CD4-positive, alpha-beta memory T cell (primary cell): ENCODE measurements at regions not wholly inside any gene's neighbourhood (a gene's known extent, or its start where the extent isn't known, plus 50 kb on each side); places are given as distances from the start of the nearest gene placed in this dataset.

Source experiments
- CTCF ChIA-PET: fragments of 350-600 bp; sonication (Branson Sonifier 250); formaldehyde crosslinking; loops from one replicate; lab custom pipeline; 2021; ENCODE audit warnings: inconsistent platforms; ENCODE audit not compliant: partially characterized antibody; lab: Charles Lee
- POLR2A ChIA-PET: fragments of 350-600 bp; sonication (Branson Sonifier 250); formaldehyde crosslinking; loops from one replicate; lab custom pipeline; 2021; ENCODE audit not compliant: partially characterized antibody; lab: Charles Lee
- DNase-seq, 5 donors: peaks; one replicate each; pipeline versions ENCODE4 v3.0.0 to v3.0.0-alpha.2; 2020 to 2022; ENCODE audit warnings: mixed read lengths in 1 of 5
- H3K27ac ChIP-seq: one replicate; pipeline ENCODE4 v1.7.0; 2013; ENCODE audit warnings: low read depth, low read length
- H3K27me3 ChIP-seq: 2 replicates; pipeline ENCODE4 v1.7.0; 2013; ENCODE audit warnings: mild to moderate bottlenecking, low read length, moderate library complexity; ENCODE audit not compliant: insufficient read depth
- H3K36me3 ChIP-seq: 2 replicates; pipeline ENCODE4 v1.7.0; 2013; ENCODE audit warnings: mild to moderate bottlenecking, low read length, moderate library complexity; ENCODE audit not compliant: insufficient read depth
- H3K4me1 ChIP-seq: 2 replicates; pipeline ENCODE4 v1.7.0; 2013; ENCODE audit warnings: mild to moderate bottlenecking, low read length, moderate library complexity; ENCODE audit not compliant: insufficient read depth
- H3K4me3 ChIP-seq, 2 donors: one replicate each; pipeline ENCODE4 v1.7.0; 2013; ENCODE audit warnings: low read length in 2 of 2, mild to moderate bottlenecking in 1 of 2
- H3K9me3 ChIP-seq, 2 donors: one replicate each; pipeline ENCODE4 v1.7.0; 2013; ENCODE audit warnings: low read length in 2 of 2, control low read depth in 1 of 2; ENCODE audit not compliant: control insufficient read depth in 1 of 2
- H3K27ac Mint-ChIP-seq, 7 donors: one replicate each; pipeline ENCODE4 v1.8.0; 2020 to 2021; ENCODE audit warnings: mixed read lengths in 7 of 7, mild to moderate bottlenecking in 6 of 7, inconsistent platforms in 3 of 7, moderate library complexity in 3 of 7
- H3K27me3 Mint-ChIP-seq, 2 donors: one replicate each; pipeline ENCODE4 v1.8.0; 2020 to 2021; ENCODE audit warnings: mixed read lengths in 2 of 2
- H3K36me3 Mint-ChIP-seq, 2 donors: one replicate each; pipeline ENCODE4 v1.8.0; 2020 to 2021; ENCODE audit warnings: mixed read lengths in 2 of 2, inconsistent platforms in 1 of 2, mild to moderate bottlenecking in 1 of 2
- H3K4me1 Mint-ChIP-seq, 4 donors: one replicate each; pipeline ENCODE4 v1.8.0; 2020 to 2021; ENCODE audit warnings: mixed read lengths in 4 of 4, mild to moderate bottlenecking in 1 of 4
- H3K4me3 Mint-ChIP-seq, 8 donors: one replicate each; pipeline ENCODE4 v1.8.0; 2020 to 2021; ENCODE audit warnings: mixed read lengths in 8 of 8, mild to moderate bottlenecking in 7 of 8, moderate library complexity in 6 of 8, inconsistent platforms in 3 of 8
- H3K9me3 Mint-ChIP-seq, 8 donors: one replicate each; pipeline ENCODE4 v1.8.0; 2020 to 2021; ENCODE audit warnings: mixed read lengths in 8 of 8, mild to moderate bottlenecking in 5 of 8, inconsistent platforms in 3 of 8, moderate library complexity in 1 of 8
- intact Hi-C: fragments of 100-400 bp; cut with micrococcal nuclease; formaldehyde crosslinking; loops from one replicate; pipeline ENCODE4 v1.15.1; 2023

- ChIA-PET POLR2A (no interaction called here), CTCF (no interaction called here)
- intact Hi-C loops: no loop called here
- Mint-ChIP-seq H3K4me3 (no peak overlapping the region), H3K4me1 (no peaks in the 10 kb centered on the region), H3K9me3 (peaks cover 0 to 20% (median 9%) of the 10 kb centered on the region in 8 donors), H3K27me3 (peaks cover 15 to 17% of the 10 kb centered on the region in 2 donors), H3K27ac (no peak overlapping the region), H3K36me3 (peaks cover 0 to 4% of the 10 kb centered on the region in 2 donors)
- H3K27ac ChIP-seq: no peak overlapping the region
- no peaks in the 10 kb centered on the region for H3K9me3 ChIP-seq
- no peaks in the 10 kb centered on the region for H3K4me1 ChIP-seq
- H3K36me3 ChIP-seq: no peaks in the 10 kb centered on the region
- H3K4me3 ChIP-seq: no peak overlapping the region
- no peaks in the 10 kb centered on the region for H3K27me3 ChIP-seq
- DNase-seq: no peak
Observed at GRCh38 chr2:54360055-54360792, 95.9 kb upstream of the SPTBN1 start.

GRCh38 chr2:54364409-54364808 is 91.7 kb upstream of the SPTBN1 start:
- POLR2A ChIA-PET: no interaction called here
- Mint-ChIP-seq H3K36me3 (peaks cover 0 to 8% of the 10 kb centered on the region in 2 donors), H3K27me3 (peaks cover 13 to 18% of the 10 kb centered on the region in 2 donors)

GRCh38 chr2:54365661-54366060 is 90.5 kb upstream of the SPTBN1 start:
- H3K27me3 Mint-ChIP-seq: peaks cover 10 to 17% of the 10 kb centered on the region in 2 donors

More at GRCh38 chr2:54364409-54364808, 91.7 kb upstream of the SPTBN1 start:
- Histone ChIP-seq H3K4me1 (no peaks in the 10 kb centered on the region), H3K4me3 (no peak overlapping the region), H3K36me3 (no peaks in the 10 kb centered on the region), H3K27ac (no peak overlapping the region), H3K9me3 (no peaks in the 10 kb centered on the region), H3K27me3 (no peaks in the 10 kb centered on the region)
- DNase-seq: no peak
- intact Hi-C loops: no loop called here
- peaks cover 0 to 45% (median 28%) of the 10 kb centered on the region in 8 donors for H3K9me3 Mint-ChIP-seq
- CTCF ChIA-PET: no interaction called here
- no peaks in the 10 kb centered on the region for H3K4me1 Mint-ChIP-seq
- H3K27ac Mint-ChIP-seq: no peak overlapping the region
- H3K4me3 Mint-ChIP-seq: no peak overlapping the region

GRCh38 chr2:54366487-54367280 is 89.4 kb upstream of the SPTBN1 start:
- CTCF ChIA-PET: no interaction called here

More at GRCh38 chr2:54365661-54366060, 90.5 kb upstream of the SPTBN1 start:
- CTCF ChIA-PET: no interaction called here
- no peak overlapping the region for H3K4me3 ChIP-seq
- no peaks in the 10 kb centered on the region for H3K4me1 ChIP-seq
- no peak for DNase-seq
- Mint-ChIP-seq H3K36me3 (peaks cover 0 to 8% of the 10 kb centered on the region in 2 donors), H3K4me1 (no peaks in the 10 kb centered on the region), H3K9me3 (peaks cover 0 to 48% (median 28%) of the 10 kb centered on the region in 8 donors), H3K27ac (no peak overlapping the region), H3K4me3 (no peak overlapping the region)
- POLR2A ChIA-PET: no interaction called here
- intact Hi-C loops: no loop called here
- H3K27me3 ChIP-seq: no peaks in the 10 kb centered on the region
- H3K9me3 ChIP-seq: no peaks in the 10 kb centered on the region
- no peaks in the 10 kb centered on the region for H3K36me3 ChIP-seq
- H3K27ac ChIP-seq: no peak overlapping the region

GRCh38 chr2:54370405-54371104 is 85.6 kb upstream of the SPTBN1 start:
- Mint-ChIP-seq H3K9me3 (peaks cover 0 to 32% (median 20%) of the 10 kb centered on the region in 8 donors), H3K27me3 (peaks cover 3 to 15% of the 10 kb centered on the region in 2 donors), H3K4me1 (no peaks in the 10 kb centered on the region), H3K27ac (no peak overlapping the region), H3K36me3 (peaks cover 0 to 4% of the 10 kb centered on the region in 2 donors), H3K4me3 (no peak overlapping the region)
- ChIA-PET CTCF (no interaction called here), POLR2A (no interaction called here)
- H3K36me3 ChIP-seq: no peaks in the 10 kb centered on the region
- H3K27ac ChIP-seq: no peak overlapping the region
- no peaks in the 10 kb centered on the region for H3K9me3 ChIP-seq
- no peaks in the 10 kb centered on the region for H3K27me3 ChIP-seq
- no peaks in the 10 kb centered on the region for H3K4me1 ChIP-seq
- no peak overlapping the region for H3K4me3 ChIP-seq
- intact Hi-C loops: no loop called here
- no peak for DNase-seq

More at GRCh38 chr2:54366487-54367280, 89.4 kb upstream of the SPTBN1 start:
- POLR2A ChIA-PET: no interaction called here
- H3K36me3 ChIP-seq: no peaks in the 10 kb centered on the region
- Mint-ChIP-seq H3K27me3 (peaks cover 10 to 17% of the 10 kb centered on the region in 2 donors), H3K4me3 (no peak overlapping the region), H3K36me3 (peaks cover 0 to 8% of the 10 kb centered on the region in 2 donors), H3K4me1 (no peaks in the 10 kb centered on the region), H3K27ac (no peak overlapping the region), H3K9me3 (peaks cover 0 to 48% (median 28%) of the 10 kb centered on the region in 8 donors)
- intact Hi-C loops: no loop called here
- H3K9me3 ChIP-seq: no peaks in the 10 kb centered on the region
- H3K27me3 ChIP-seq: no peaks in the 10 kb centered on the region
- DNase-seq: no peak
- no peak overlapping the region for H3K27ac ChIP-seq
- no peaks in the 10 kb centered on the region for H3K4me1 ChIP-seq
- no peak overlapping the region for H3K4me3 ChIP-seq

GRCh38 chr2:54371460-54372065 is 84.6 kb upstream of the SPTBN1 start:
- Histone ChIP-seq H3K27ac (no peak overlapping the region), H3K9me3 (no peaks in the 10 kb centered on the region), H3K4me3 (no peak overlapping the region), H3K4me1 (no peaks in the 10 kb centered on the region), H3K27me3 (no peaks in the 10 kb centered on the region), H3K36me3 (no peaks in the 10 kb centered on the region)
- peaks cover 0 to 4% of the 10 kb centered on the region in 2 donors for H3K36me3 Mint-ChIP-seq
- H3K4me3 Mint-ChIP-seq: no peak overlapping the region
- H3K9me3 Mint-ChIP-seq: peaks cover 0 to 23% (median 16%) of the 10 kb centered on the region in 8 donors
- no peaks in the 10 kb centered on the region for H3K4me1 Mint-ChIP-seq
- intact Hi-C loops: no loop called here
- no peak overlapping the region for H3K27ac Mint-ChIP-seq
- H3K27me3 Mint-ChIP-seq: peaks cover 5 to 16% of the 10 kb centered on the region in 2 donors
- ChIA-PET CTCF (no interaction called here), POLR2A (no interaction called here)
- DNase-seq: no peak
